Astrocyte (in vitro differentiated cells and primary cell): ENCODE measurements at regions not wholly inside any gene's neighbourhood (a gene's known extent, or its start where the extent isn't known, plus 50 kb on each side); places are given as distances from the start of the nearest gene placed in this dataset.

ENCODE experiments used
- DNase-seq: peaks from one replicate; pipeline ENCODE4 v3.0.0-alpha.2; 2010; ENCODE audit warnings: low read depth
- FAIRE-seq: peaks from 2 replicates; lab custom pipeline; 2011; peaks lifted over from hg19 to GRCh38; lab: Jason Lieb, UNC
- H2AFZ ChIP-seq: 2 replicates; pipeline ENCODE4 v1.6.0; 2012; ENCODE audit warnings: low read depth, low read length, inconsistent platforms
- H3K27ac ChIP-seq: 2 replicates; pipeline ENCODE4 v1.5.1; 2011; ENCODE audit warnings: low read depth, low read length, inconsistent platforms
- H3K27me3 ChIP-seq: 2 replicates; pipeline ENCODE4 v1.6.0; 2011; ENCODE audit warnings: low read length, inconsistent platforms; ENCODE audit not compliant: insufficient read depth
- H3K36me3 ChIP-seq: 2 replicates; pipeline ENCODE4 v1.5.1; 2011; ENCODE audit warnings: low read length, inconsistent platforms; ENCODE audit not compliant: insufficient read depth
- H3K4me1 ChIP-seq: 2 replicates; pipeline ENCODE4 v1.5.1; 2011; ENCODE audit warnings: low read length, inconsistent platforms; ENCODE audit not compliant: insufficient read depth
- H3K4me2 ChIP-seq: 2 replicates; pipeline ENCODE4 v1.6.0; 2012; ENCODE audit warnings: low read length, inconsistent platforms
- H3K4me3 ChIP-seq: 2 replicates; pipeline ENCODE4 v1.5.1; 2011; ENCODE audit warnings: low read depth, mild to moderate bottlenecking, low read length, inconsistent platforms; ENCODE audit not compliant: insufficient read depth
- H3K79me2 ChIP-seq: 2 replicates; pipeline ENCODE4 v1.6.0; 2012; ENCODE audit warnings: mild to moderate bottlenecking, low read length, inconsistent platforms; ENCODE audit not compliant: insufficient read depth
- H3K9ac ChIP-seq: 2 replicates; pipeline ENCODE4 v1.6.0; 2012; ENCODE audit warnings: mild to moderate bottlenecking, low read length, inconsistent platforms
- H3K9me3 ChIP-seq: 2 replicates; pipeline ENCODE4 v1.5.1; 2012; ENCODE audit warnings: low read depth, mild to moderate bottlenecking, low read length, inconsistent platforms; ENCODE audit not compliant: insufficient read depth
- H4K20me1 ChIP-seq: 2 replicates; pipeline ENCODE4 v1.6.0; 2012; ENCODE audit warnings: low read length, inconsistent platforms; ENCODE audit not compliant: insufficient read depth
- H3K27ac Mint-ChIP-seq: one replicate; pipeline ENCODE4 v1.8.0; 2021; ENCODE audit warnings: mild to moderate bottlenecking, mixed read lengths; ENCODE audit not compliant: unreplicated experiment
- H3K27me3 Mint-ChIP-seq: one replicate; pipeline ENCODE4 v1.8.0; 2021; ENCODE audit warnings: low read depth, mixed read lengths; ENCODE audit not compliant: unreplicated experiment
- H3K36me3 Mint-ChIP-seq: one replicate; pipeline ENCODE4 v1.8.0; 2021; ENCODE audit warnings: low read depth, mixed read lengths; ENCODE audit not compliant: unreplicated experiment
- H3K4me1 Mint-ChIP-seq: one replicate; pipeline ENCODE4 v1.8.0; 2021; ENCODE audit warnings: low read depth, mixed read lengths; ENCODE audit not compliant: unreplicated experiment
- H3K4me3 Mint-ChIP-seq: one replicate; pipeline ENCODE4 v1.8.0; 2021; ENCODE audit warnings: mild to moderate bottlenecking, moderate library complexity, mixed read lengths; ENCODE audit not compliant: unreplicated experiment
- H3K9me3 Mint-ChIP-seq: one replicate; pipeline ENCODE4 v1.8.0; 2021; ENCODE audit warnings: mild to moderate bottlenecking, mixed read lengths; ENCODE audit not compliant: unreplicated experiment
- EZH2 ChIP-seq: IDR thresholded peaks from 2 replicates; pipeline ENCODE4 v1.6.1; 2012; ENCODE audit warnings: mild to moderate bottlenecking, low read length, inconsistent platforms; ENCODE audit not compliant: insufficient read depth
- TF ChIP-seq, protein P1 (sequence below): IDR thresholded peaks from 2 replicates; pipeline ENCODE4 v1.5.1; 2011; ENCODE audit warnings: low read depth, mild to moderate bottlenecking, inconsistent platforms, low read length, moderate library complexity; ENCODE audit not compliant: insufficient read depth

DNA sequence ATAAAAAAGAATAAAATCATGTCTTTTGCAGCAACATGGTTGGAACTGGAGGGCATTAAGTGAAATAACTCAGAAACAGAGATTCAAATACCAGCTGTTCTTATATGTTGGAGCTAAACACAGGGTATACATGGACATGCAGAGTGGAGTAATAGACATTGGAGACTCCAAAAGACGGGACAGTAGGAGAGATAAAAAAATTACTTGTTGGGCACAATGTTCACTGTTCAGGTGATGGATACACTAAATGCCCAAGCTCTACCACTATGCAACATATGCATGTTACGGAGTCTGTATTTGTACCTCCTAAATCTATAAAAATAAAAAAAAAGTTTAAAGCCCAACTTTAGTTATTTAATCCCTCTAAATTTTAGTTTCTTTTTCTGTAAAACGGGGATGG, 184.6 kb upstream of the TPK1 start:
- Histone ChIP-seq H2AFZ (no peak overlapping the region), H3K27ac (no peak overlapping the region), H4K20me1 (no peaks in the 10 kb centered on the region), H3K79me2 (no peaks in the 10 kb centered on the region), H3K9ac (no peak overlapping the region), H3K4me2 (no peak overlapping the region), H3K4me1 (no peaks in the 10 kb centered on the region), H3K27me3 (no peaks in the 10 kb centered on the region), H3K36me3 (no peaks in the 10 kb centered on the region), H3K9me3 (no peaks in the 10 kb centered on the region), H3K4me3 (no peak overlapping the region)
- DNase-seq, result no peak
- Mint-ChIP-seq H3K27ac (no peak overlapping the region), H3K4me1 (no peaks in the 10 kb centered on the region), H3K4me3 (no peak overlapping the region), H3K27me3 (no peaks in the 10 kb centered on the region), H3K9me3 (no peaks in the 10 kb centered on the region), H3K36me3 (no peaks in the 10 kb centered on the region)
- no peak for TF ChIP-seq EZH2
- TF ChIP-seq, protein P1, sequence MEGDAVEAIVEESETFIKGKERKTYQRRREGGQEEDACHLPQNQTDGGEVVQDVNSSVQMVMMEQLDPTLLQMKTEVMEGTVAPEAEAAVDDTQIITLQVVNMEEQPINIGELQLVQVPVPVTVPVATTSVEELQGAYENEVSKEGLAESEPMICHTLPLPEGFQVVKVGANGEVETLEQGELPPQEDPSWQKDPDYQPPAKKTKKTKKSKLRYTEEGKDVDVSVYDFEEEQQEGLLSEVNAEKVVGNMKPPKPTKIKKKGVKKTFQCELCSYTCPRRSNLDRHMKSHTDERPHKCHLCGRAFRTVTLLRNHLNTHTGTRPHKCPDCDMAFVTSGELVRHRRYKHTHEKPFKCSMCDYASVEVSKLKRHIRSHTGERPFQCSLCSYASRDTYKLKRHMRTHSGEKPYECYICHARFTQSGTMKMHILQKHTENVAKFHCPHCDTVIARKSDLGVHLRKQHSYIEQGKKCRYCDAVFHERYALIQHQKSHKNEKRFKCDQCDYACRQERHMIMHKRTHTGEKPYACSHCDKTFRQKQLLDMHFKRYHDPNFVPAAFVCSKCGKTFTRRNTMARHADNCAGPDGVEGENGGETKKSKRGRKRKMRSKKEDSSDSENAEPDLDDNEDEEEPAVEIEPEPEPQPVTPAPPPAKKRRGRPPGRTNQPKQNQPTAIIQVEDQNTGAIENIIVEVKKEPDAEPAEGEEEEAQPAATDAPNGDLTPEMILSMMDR, result no peak
- no peak for FAIRE-seq

DNA sequence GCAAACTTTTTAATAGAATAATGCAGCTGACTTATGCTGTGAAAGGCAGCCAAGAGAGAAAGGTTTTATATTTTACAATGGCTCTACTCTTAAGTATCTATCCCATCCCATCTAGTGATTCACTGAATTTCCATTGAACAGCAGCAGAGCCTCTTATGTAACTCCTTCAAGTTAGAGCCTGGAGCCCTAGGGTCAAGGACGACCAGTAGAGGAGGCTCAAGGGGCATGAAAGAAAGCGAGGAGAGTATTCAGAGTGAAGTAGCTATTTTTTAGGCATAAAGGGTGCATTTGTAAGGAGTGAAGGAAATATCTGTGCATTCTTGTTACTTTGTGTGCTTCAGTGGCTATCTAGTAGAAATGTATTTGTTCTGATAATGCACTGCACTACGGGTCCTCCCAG, 180.2 kb upstream of the TPK1 start:
- H3K27me3 ChIP-seq, result no peaks in the 10 kb centered on the region
- no peak overlapping the region for H3K9ac ChIP-seq
- Mint-ChIP-seq H3K27me3 (no peaks in the 10 kb centered on the region), H3K4me1 (no peaks in the 10 kb centered on the region), H3K4me3 (no peak overlapping the region), H3K27ac (no peak overlapping the region), H3K9me3 (no peaks in the 10 kb centered on the region), H3K36me3 (no peaks in the 10 kb centered on the region)
- no peak overlapping the region for H3K27ac ChIP-seq
- H3K4me1 ChIP-seq, result no peaks in the 10 kb centered on the region
- TF ChIP-seq, protein P1, result no peak
- TF ChIP-seq EZH2, result no peak
- DNase-seq (no peak), FAIRE-seq (no peak)
- H3K4me3 ChIP-seq, result no peak overlapping the region
- H4K20me1 ChIP-seq, result no peaks in the 10 kb centered on the region
- no peaks in the 10 kb centered on the region for H3K79me2 ChIP-seq
- no peak overlapping the region for H2AFZ ChIP-seq
- H3K9me3 ChIP-seq, result no peaks in the 10 kb centered on the region
- H3K36me3 ChIP-seq, result no peaks in the 10 kb centered on the region
- no peak overlapping the region for H3K4me2 ChIP-seq

DNA sequence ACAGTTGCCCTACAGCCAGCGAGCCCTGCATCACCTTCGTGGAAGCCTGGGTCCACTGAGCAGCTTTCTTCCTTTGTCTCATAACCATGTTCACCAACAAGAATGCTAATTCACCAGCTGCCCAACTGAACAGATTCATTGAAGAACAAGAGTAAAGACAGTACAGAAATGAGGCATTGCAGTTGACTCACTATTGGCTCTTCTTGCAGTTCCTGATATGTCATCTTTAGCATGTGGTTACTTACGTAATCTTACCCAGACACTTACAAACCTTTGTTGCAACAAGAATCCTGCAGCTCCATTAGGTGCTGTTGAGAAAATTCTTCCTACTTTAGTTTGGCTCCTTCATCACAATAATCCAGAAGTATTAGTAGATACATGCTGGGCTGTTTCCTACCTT, 174.0 kb upstream of the TPK1 start:
- Mint-ChIP-seq H3K36me3 (no peaks in the 10 kb centered on the region), H3K4me1 (no peaks in the 10 kb centered on the region), H3K4me3 (no peak overlapping the region), H3K9me3 (no peaks in the 10 kb centered on the region), H3K27me3 (peaks cover 5% of the 10 kb centered on the region), H3K27ac (no peak overlapping the region)
- no peak overlapping the region for H3K4me3 ChIP-seq
- TF ChIP-seq EZH2, result no peak
- TF ChIP-seq, protein P1, result no peak
- H3K9me3 ChIP-seq, result no peaks in the 10 kb centered on the region
- H4K20me1 ChIP-seq, result no peaks in the 10 kb centered on the region
- FAIRE-seq (no peak), DNase-seq (no peak)
- no peaks in the 10 kb centered on the region for H3K79me2 ChIP-seq
- H3K27me3 ChIP-seq, result no peaks in the 10 kb centered on the region
- H3K4me2 ChIP-seq, result no peak overlapping the region
- H3K27ac ChIP-seq, result no peak overlapping the region
- no peaks in the 10 kb centered on the region for H3K36me3 ChIP-seq
- no peak overlapping the region for H2AFZ ChIP-seq
- H3K9ac ChIP-seq, result no peak overlapping the region
- H3K4me1 ChIP-seq, result no peaks in the 10 kb centered on the region
